ENCODE measurements at regions not wholly inside any gene's neighbourhood (a gene's known extent, or its start where the extent isn't known, plus 50 kb on each side); places are given as distances from the start of the nearest gene placed in this dataset.

GRCh38 chr16:21525029-21525895 is 74.1 kb upstream of the METTL9 start (continued):
- peak; percentile 64; the same call in 1 of the 2 replicates for TF ChIP-seq ZNF395 (CRISPR knock-in tag; IDR thresholded peaks at IDR 0.05)
- peak; percentile 90 for TF ChIP-seq MAFG (tag; conservative IDR thresholded peaks at IDR 0.05)
- TF ChIP-seq MTA2 (IDR thresholded peaks at IDR 0.05; ENCODE audit: low read depth), result peak; percentile 60; the same call in 1 of the 2 replicates
- peak; percentile 18 to 21; a peak in 1 of 4 replicates for TF ChIP-seq NRF1 (conservative IDR thresholded peaks at IDR 0.05 in 1 of 2, IDR thresholded peaks at IDR 0.05 in 1 of 2)
- peak; percentile 44; the same call in 1 of the 2 replicates for TF ChIP-seq SMARCE1 (IDR thresholded peaks at IDR 0.05)
- TF ChIP-seq E2F1 (CRISPR knock-in tag; IDR thresholded peaks at IDR 0.05), result 0 out of 2 replicates have a peak, but pooled peaks have one; percentile 30
- TF ChIP-seq ZNF197 (CRISPR knock-in tag; IDR thresholded peaks at IDR 0.05; ENCODE audit: low read depth), result 0 out of 2 replicates have a peak, but pooled peaks have one; percentile 60
- 0 out of 2 replicates have a peak, but pooled peaks have one; percentile 29 for TF ChIP-seq EGR1 (conservative IDR thresholded peaks at IDR 0.05)
- TF ChIP-seq ZBTB11 (CRISPR knock-in tag; IDR thresholded peaks at IDR 0.05), result peak in 1 of 3 experiments; percentile 55; a peak in 1 of 6 replicates
- 0 out of 2 replicates have a peak, but pooled peaks have one; percentile 20 for TF ChIP-seq RB1 (IDR thresholded peaks at IDR 0.05; ENCODE audit: low read depth)
- TF ChIP-seq KLF16 (IDR thresholded peaks at IDR 0.05), result peak; percentile 33; the same call in 1 of the 2 replicates
- TF ChIP-seq FOXK1 (CRISPR knock-in tag; IDR thresholded peaks at IDR 0.05; ENCODE audit: borderline replicate concordance), result 0 out of 2 replicates have a peak, but pooled peaks have one; percentile 0
- peak; percentile 24 for TF ChIP-seq ZNF280A (IDR thresholded peaks at IDR 0.05; ENCODE audit: low read depth, partially characterized antibody)
- TF ChIP-seq BHLHE40 (IDR thresholded peaks at IDR 0.05; ENCODE audit: low read length), result peak; percentile 84
- peak; percentile 46 for TF ChIP-seq EP400 (IDR thresholded peaks at IDR 0.05)
- TF ChIP-seq MNT (conservative IDR thresholded peaks at IDR 0.05), result peak; percentile 65
- peak; percentile 43; the same call in 1 of the 2 replicates for TF ChIP-seq NCOA1 (IDR thresholded peaks at IDR 0.05; ENCODE audit: low read depth)
